ENCODE measurements at regions not wholly inside any gene's neighbourhood (a gene's known extent, or its start where the extent isn't known, plus 50 kb on each side); places are given as distances from the start of the nearest gene placed in this dataset.

DNA sequence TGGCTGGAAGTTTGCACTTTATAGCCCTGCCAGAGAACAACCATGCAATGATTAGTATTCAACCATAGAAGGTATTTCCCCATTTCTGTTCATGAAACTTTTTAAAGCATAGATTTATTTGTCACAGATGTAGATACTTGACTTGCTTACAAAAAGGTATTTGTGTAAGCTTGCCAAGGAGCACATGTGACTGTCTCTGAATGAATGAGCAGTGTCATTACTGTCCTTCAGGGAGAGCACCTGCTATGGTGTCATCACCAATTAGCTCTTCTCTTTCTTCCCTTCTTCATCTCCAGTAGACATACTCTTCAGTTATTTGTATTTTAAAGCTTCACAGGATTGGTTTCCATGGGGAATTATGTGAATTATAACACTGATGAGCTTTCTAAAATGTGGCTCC is 1064.7 kb upstream of the GRIA3 start:
- TF ChIP-seq SIN3A (IDR thresholded peaks at IDR 0.05; ENCODE audit: borderline replicate concordance, insufficient read depth, low read length) (no peak), TAF1 (IDR thresholded peaks at IDR 0.05; ENCODE audit: borderline replicate concordance, insufficient read depth, low read length) (no peak), FOXP2 (optimal IDR thresholded peaks at IDR 0.05; ENCODE audit: borderline replicate concordance, extremely low read depth, extremely low read length, insufficient read depth) (no peak), POLR2AphosphoS5 (IDR thresholded peaks at IDR 0.05; ENCODE audit: low read depth, low read length) (no peak)
- TF ChIP-seq, protein P1, sequence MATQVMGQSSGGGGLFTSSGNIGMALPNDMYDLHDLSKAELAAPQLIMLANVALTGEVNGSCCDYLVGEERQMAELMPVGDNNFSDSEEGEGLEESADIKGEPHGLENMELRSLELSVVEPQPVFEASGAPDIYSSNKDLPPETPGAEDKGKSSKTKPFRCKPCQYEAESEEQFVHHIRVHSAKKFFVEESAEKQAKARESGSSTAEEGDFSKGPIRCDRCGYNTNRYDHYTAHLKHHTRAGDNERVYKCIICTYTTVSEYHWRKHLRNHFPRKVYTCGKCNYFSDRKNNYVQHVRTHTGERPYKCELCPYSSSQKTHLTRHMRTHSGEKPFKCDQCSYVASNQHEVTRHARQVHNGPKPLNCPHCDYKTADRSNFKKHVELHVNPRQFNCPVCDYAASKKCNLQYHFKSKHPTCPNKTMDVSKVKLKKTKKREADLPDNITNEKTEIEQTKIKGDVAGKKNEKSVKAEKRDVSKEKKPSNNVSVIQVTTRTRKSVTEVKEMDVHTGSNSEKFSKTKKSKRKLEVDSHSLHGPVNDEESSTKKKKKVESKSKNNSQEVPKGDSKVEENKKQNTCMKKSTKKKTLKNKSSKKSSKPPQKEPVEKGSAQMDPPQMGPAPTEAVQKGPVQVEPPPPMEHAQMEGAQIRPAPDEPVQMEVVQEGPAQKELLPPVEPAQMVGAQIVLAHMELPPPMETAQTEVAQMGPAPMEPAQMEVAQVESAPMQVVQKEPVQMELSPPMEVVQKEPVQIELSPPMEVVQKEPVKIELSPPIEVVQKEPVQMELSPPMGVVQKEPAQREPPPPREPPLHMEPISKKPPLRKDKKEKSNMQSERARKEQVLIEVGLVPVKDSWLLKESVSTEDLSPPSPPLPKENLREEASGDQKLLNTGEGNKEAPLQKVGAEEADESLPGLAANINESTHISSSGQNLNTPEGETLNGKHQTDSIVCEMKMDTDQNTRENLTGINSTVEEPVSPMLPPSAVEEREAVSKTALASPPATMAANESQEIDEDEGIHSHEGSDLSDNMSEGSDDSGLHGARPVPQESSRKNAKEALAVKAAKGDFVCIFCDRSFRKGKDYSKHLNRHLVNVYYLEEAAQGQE (IDR thresholded peaks at IDR 0.05; ENCODE audit: insufficient read depth in 1 of 2, low read depth in 2 of 2, low read length in 2 of 2), result no peak

DNA sequence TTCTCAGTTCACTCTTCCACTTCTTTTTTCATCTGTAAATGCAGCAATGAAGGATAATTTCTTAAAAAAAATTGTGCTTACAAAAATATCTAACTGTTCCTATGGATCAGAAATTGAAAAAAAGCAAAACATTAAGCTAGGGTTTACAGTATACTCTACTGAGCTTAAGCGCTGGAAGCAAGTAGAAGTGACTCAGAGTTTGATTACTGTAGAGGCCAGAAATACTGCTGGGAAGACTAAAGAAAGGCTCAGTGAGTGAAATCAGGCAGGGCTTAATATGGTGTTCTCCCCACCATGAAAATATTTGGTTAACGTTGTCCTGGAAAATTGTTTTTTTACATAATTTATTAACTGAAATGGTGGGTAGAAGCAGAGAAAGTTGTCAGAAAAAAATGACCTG is 1061.8 kb upstream of the GRIA3 start:
- TF ChIP-seq FOXP2 (optimal IDR thresholded peaks at IDR 0.05; ENCODE audit: borderline replicate concordance, extremely low read depth, extremely low read length, insufficient read depth), result no peak

DNA sequence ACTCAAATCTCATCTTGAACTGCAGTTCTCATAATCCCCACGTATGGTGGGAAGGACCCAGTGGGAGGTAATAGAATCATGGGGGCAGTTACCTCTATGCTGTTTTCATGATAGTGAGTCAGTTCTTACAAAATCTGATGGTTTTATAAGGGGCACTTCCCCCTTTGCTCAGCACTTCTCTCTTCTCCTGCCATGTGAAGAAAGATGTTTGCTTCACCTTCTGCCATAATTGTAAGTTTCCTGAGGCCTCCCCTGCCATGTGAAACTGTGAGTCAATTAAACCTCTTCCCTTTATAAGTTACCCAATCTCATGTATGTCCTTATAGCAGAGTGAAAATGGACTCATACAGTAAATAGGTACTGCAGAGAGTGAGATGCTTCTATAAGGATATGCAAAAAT is 1050.6 kb upstream of the GRIA3 start:
- TF ChIP-seq TAF1 (IDR thresholded peaks at IDR 0.05; ENCODE audit: borderline replicate concordance, insufficient read depth, low read length), result no peak
- TF ChIP-seq SIN3A (IDR thresholded peaks at IDR 0.05; ENCODE audit: borderline replicate concordance, insufficient read depth, low read length), result no peak
- no peak for TF ChIP-seq POLR2AphosphoS5 (IDR thresholded peaks at IDR 0.05; ENCODE audit: low read depth, low read length)
- no peak for TF ChIP-seq FOXP2 (optimal IDR thresholded peaks at IDR 0.05; ENCODE audit: borderline replicate concordance, extremely low read depth, extremely low read length, insufficient read depth)

DNA sequence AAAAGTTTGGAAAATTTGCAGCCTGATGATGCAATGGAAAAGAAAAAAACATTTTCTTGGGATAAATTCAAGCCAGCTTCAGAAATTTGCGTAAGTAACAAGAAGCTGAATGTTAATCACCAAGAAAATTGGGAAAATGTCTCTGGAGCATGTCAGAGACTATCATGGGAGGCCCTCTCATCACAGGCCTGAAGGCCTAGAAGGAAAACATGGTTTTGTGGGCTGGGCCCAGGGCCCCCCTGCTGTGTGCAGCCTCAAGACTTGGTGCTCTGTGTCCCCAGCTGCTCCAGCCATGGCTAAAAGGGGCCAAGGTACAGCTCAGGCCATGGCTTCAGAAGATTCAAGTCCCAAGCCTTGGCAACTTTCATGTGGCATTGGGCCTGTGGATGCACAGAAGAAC is 1049.8 kb upstream of the GRIA3 start:
- TF ChIP-seq, protein P1 (IDR thresholded peaks at IDR 0.05; ENCODE audit: insufficient read depth in 1 of 2, low read depth in 2 of 2, low read length in 2 of 2), result no peak
- TF ChIP-seq FOXP2 (optimal IDR thresholded peaks at IDR 0.05; ENCODE audit: borderline replicate concordance, extremely low read depth, extremely low read length, insufficient read depth) (no peak), TAF1 (IDR thresholded peaks at IDR 0.05; ENCODE audit: borderline replicate concordance, insufficient read depth, low read length) (no peak), SIN3A (IDR thresholded peaks at IDR 0.05; ENCODE audit: borderline replicate concordance, insufficient read depth, low read length) (no peak), POLR2AphosphoS5 (IDR thresholded peaks at IDR 0.05; ENCODE audit: low read depth, low read length) (no peak)

DNA sequence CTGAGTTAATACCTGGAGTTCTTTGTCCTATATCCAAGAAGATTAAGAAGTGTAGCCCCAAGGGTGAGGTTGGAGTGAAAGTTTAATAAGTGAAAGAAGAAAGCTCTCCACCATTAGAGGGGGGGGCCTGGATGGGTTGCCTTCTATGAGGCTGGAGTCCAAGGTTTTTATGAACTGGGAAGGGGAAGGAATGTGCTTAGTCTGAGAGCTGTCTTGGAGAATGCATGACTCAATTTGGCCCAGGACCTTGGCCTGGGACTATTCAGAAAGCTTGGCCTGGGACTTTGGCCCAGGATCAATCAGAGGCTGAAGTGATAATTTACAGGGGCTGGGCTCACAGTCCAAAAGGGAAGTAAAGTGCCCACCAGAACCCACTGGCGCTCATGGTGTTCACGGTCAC is 1049.0 kb upstream of the GRIA3 start:
- TF ChIP-seq FOXP2 (optimal IDR thresholded peaks at IDR 0.05; ENCODE audit: borderline replicate concordance, extremely low read depth, extremely low read length, insufficient read depth) (no peak), TAF1 (IDR thresholded peaks at IDR 0.05; ENCODE audit: borderline replicate concordance, insufficient read depth, low read length) (no peak), POLR2AphosphoS5 (IDR thresholded peaks at IDR 0.05; ENCODE audit: low read depth, low read length) (no peak), SIN3A (IDR thresholded peaks at IDR 0.05; ENCODE audit: borderline replicate concordance, insufficient read depth, low read length) (no peak)
- TF ChIP-seq, protein P1 (IDR thresholded peaks at IDR 0.05; ENCODE audit: insufficient read depth in 1 of 2, low read depth in 2 of 2, low read length in 2 of 2), result no peak

DNA sequence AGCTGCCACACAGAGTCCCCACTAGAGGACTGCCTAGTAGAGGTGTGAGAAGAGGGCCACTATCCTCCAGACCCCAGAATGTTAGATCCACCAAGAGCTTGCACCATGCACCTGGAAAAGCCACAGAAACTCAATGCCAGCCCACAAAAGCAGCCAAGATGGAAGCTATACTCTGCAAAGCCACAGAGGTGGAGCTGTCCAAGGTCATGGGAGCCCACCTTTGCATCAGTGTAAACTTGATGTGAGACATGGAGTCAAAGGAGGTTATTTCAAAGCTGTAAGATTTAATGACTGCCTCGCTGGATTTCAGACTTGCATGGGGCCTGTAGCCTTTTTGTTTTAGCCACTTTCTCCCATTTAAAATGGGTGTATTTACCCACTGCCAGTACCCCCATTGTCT is 1030.1 kb upstream of the GRIA3 start:
- TF ChIP-seq, protein P1 (IDR thresholded peaks at IDR 0.05; ENCODE audit: insufficient read depth in 1 of 2, low read depth in 2 of 2, low read length in 2 of 2), result peak in 1 of 2 experiments; percentile 69; a peak in 1 of 4 replicates
- TF ChIP-seq POLR2AphosphoS5 (IDR thresholded peaks at IDR 0.05; ENCODE audit: low read depth, low read length), result no peak

Measured in PFSK-1 (cell line).